Adrenal gland (tissue), 5 donors: ENCODE measurements at regions not wholly inside any gene's neighbourhood (a gene's known extent, or its start where the extent isn't known, plus 50 kb on each side); places are given as distances from the start of the nearest gene placed in this dataset.

Experiments used
- CTCF ChIP-seq, 6 experiments: fragments of 450-650 bp in 4 of 6; fragments of 200-600 bp in 2 of 6; sonication (generic) in 1 of 6; IDR thresholded peaks; 1 replicate in 5 of 6; 2 replicates in 1 of 6; pipeline versions ENCODE4 v1.5.1 to v1.8.0; 2016 to 2021; ENCODE audit warnings: antibody characterized with exemption in 6 of 6, mild to moderate bottlenecking in 2 of 6, moderate library complexity in 1 of 6
- POLR2A ChIP-seq, 2 donors: fragments of 450-650 bp; IDR thresholded peaks; one replicate each; pipeline ENCODE4 v1.6.1; 2017; ENCODE audit warnings: antibody characterized with exemption in 2 of 2, mild to moderate bottlenecking in 2 of 2, moderate library complexity in 1 of 2
- donor health status: DM: no; HTN: no; CAD: no.

- no peak for TF ChIP-seq CTCF (IDR thresholded peaks at IDR 0.05)
- no peak for TF ChIP-seq POLR2A (IDR thresholded peaks at IDR 0.05)
Observed at GRCh38 chr9:30382271-30382670, 2002.2 kb upstream of the ACO1 start.
